ENCODE measurements at regions not wholly inside any gene's neighbourhood (a gene's known extent, or its start where the extent isn't known, plus 50 kb on each side); places are given as distances from the start of the nearest gene placed in this dataset.

- Histone ChIP-seq H3K27me3 (ENCODE audit: control insufficient read depth in 3 of 3, insufficient read depth in 3 of 3, low read length in 3 of 3) (no peaks in the 10 kb centered on the region), H3K36me3 (ENCODE audit: control insufficient read depth in 3 of 3, insufficient read depth in 3 of 3, low read length in 3 of 3) (no peaks in the 10 kb centered on the region)
Measured at GRCh38 chr12:128150961-128151360, 116.0 kb upstream of the TMEM132C start.

GRCh38 chr12:128155571-128155970 is 111.4 kb upstream of the TMEM132C start:
- H3K4me1 ChIP-seq (ENCODE audit: control insufficient read depth in 3 of 3, insufficient read depth in 3 of 3, low read length in 3 of 3): no peaks in the 10 kb centered on the region
- H3K9me3 ChIP-seq (ENCODE audit: control insufficient read depth in 3 of 3, low read length in 3 of 3): peaks cover 0 to 3% (median 0%) of the 10 kb centered on the region in 3 donors
- no peaks in the 10 kb centered on the region for H3K36me3 ChIP-seq (ENCODE audit: control insufficient read depth in 3 of 3, insufficient read depth in 3 of 3, low read length in 3 of 3)
- H3K27ac ChIP-seq (ENCODE audit: low read depth, low read length): no peak overlapping the region
- no peaks in the 10 kb centered on the region for H3K27me3 ChIP-seq (ENCODE audit: control insufficient read depth in 3 of 3, insufficient read depth in 3 of 3, low read length in 3 of 3)
- H3K4me3 ChIP-seq (ENCODE audit: low read length in 3 of 3): no peak overlapping the region
- H3K9ac ChIP-seq (ENCODE audit: low read depth in 1 of 3, low read length in 3 of 3): no peak overlapping the region

More at GRCh38 chr12:128150961-128151360, 116.0 kb upstream of the TMEM132C start:
- Histone ChIP-seq H3K27ac (ENCODE audit: low read depth, low read length) (no peak overlapping the region), H3K4me3 (ENCODE audit: low read length in 3 of 3) (no peak overlapping the region), H3K9ac (ENCODE audit: low read depth in 1 of 3, low read length in 3 of 3) (no peak overlapping the region), H3K4me1 (ENCODE audit: control insufficient read depth in 3 of 3, insufficient read depth in 3 of 3, low read length in 3 of 3) (no peaks in the 10 kb centered on the region), H3K9me3 (ENCODE audit: control insufficient read depth in 3 of 3, low read length in 3 of 3) (no peaks in the 10 kb centered on the region)

DNA sequence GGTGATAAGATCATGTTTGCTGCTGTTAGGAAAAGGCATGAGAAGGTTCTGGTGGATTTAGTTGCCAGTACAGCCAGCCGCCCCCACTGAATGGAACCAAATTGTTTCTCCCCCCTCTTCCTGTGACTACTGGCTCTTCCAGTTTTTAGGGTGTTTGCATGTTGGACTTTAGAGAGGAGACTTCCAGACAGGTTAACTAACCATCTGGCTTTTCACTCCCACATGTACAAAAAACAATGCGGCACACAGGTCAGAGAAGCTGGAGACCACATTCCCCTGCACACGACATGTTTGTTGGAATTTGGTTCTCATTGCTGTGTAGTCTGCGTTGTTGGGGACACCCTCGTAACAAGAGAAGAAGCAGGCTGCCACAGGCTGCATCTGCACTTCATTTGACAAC is 103.9 kb upstream of the TMEM132C start:
- no peak overlapping the region for H3K9ac ChIP-seq (ENCODE audit: low read depth in 1 of 3, low read length in 3 of 3)
- H3K27ac ChIP-seq (ENCODE audit: low read depth, low read length): no peak overlapping the region
- H3K4me3 ChIP-seq (ENCODE audit: low read length in 3 of 3): no peak overlapping the region
- no peaks in the 10 kb centered on the region for H3K9me3 ChIP-seq (ENCODE audit: control insufficient read depth in 3 of 3, low read length in 3 of 3)
- H3K27me3 ChIP-seq (ENCODE audit: control insufficient read depth in 3 of 3, insufficient read depth in 3 of 3, low read length in 3 of 3): no peaks in the 10 kb centered on the region
- H3K4me1 ChIP-seq (ENCODE audit: control insufficient read depth in 3 of 3, insufficient read depth in 3 of 3, low read length in 3 of 3): no peaks in the 10 kb centered on the region
- H3K36me3 ChIP-seq (ENCODE audit: control insufficient read depth in 3 of 3, insufficient read depth in 3 of 3, low read length in 3 of 3): no peaks in the 10 kb centered on the region

DNA sequence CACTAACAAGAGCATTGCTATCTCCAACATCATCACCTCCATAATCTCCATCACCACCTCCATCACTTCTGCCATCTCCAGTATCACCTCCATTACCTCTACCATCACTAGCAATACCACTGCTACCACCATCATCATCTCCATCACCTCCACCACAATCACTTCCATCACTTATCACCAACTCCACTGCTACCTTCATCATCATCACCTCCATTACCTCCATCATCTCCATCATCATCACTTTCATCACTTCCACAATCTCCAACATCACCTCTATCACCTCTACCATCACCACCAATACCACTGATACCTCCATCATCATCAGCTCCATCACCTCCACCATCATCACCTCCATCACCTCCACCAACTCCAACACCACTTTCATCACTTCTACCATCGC is 102.4 kb upstream of the TMEM132C start:
- Histone ChIP-seq H3K4me1 (ENCODE audit: control insufficient read depth in 3 of 3, insufficient read depth in 3 of 3, low read length in 3 of 3) (no peaks in the 10 kb centered on the region), H3K27ac (ENCODE audit: low read depth, low read length) (no peak overlapping the region), H3K4me3 (ENCODE audit: low read length in 3 of 3) (no peak overlapping the region), H3K9ac (ENCODE audit: low read depth in 1 of 3, low read length in 3 of 3) (no peak overlapping the region), H3K27me3 (ENCODE audit: control insufficient read depth in 3 of 3, insufficient read depth in 3 of 3, low read length in 3 of 3) (no peaks in the 10 kb centered on the region), H3K36me3 (ENCODE audit: control insufficient read depth in 3 of 3, insufficient read depth in 3 of 3, low read length in 3 of 3) (no peaks in the 10 kb centered on the region), H3K9me3 (ENCODE audit: control insufficient read depth in 3 of 3, low read length in 3 of 3) (no peaks in the 10 kb centered on the region)

- Histone ChIP-seq H3K9ac (ENCODE audit: low read depth in 1 of 3, low read length in 3 of 3) (no peak overlapping the region), H3K9me3 (ENCODE audit: control insufficient read depth in 3 of 3, low read length in 3 of 3) (no peaks in the 10 kb centered on the region), H3K36me3 (ENCODE audit: control insufficient read depth in 3 of 3, insufficient read depth in 3 of 3, low read length in 3 of 3) (no peaks in the 10 kb centered on the region), H3K27ac (ENCODE audit: low read depth, low read length) (no peak overlapping the region), H3K4me3 (ENCODE audit: low read length in 3 of 3) (no peak overlapping the region), H3K27me3 (ENCODE audit: control insufficient read depth in 3 of 3, insufficient read depth in 3 of 3, low read length in 3 of 3) (no peaks in the 10 kb centered on the region), H3K4me1 (ENCODE audit: control insufficient read depth in 3 of 3, insufficient read depth in 3 of 3, low read length in 3 of 3) (no peaks in the 10 kb centered on the region)
Measured at GRCh38 chr12:128165387-128165786, 101.6 kb upstream of the TMEM132C start.

DNA sequence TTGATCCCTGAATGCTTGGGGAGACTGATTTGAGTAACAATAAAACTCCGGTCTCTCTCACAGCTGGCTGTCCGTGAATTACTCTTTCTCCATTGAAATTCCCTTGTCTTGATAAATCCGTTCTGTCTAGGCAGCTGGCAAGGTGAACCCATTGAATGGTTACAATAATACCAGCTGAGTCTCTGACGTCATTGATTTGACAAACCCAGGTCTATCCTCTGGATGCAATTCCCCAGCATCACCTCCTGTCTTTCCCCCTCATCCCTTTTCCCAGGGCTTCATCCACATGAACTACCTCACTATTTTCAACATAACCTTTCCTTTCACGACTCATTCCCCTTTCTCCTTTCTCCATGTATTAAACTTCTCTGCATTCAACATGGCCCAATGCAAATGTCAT is 98.7 kb upstream of the TMEM132C start:
- H3K4me3 ChIP-seq (ENCODE audit: low read length in 3 of 3): no peak overlapping the region
- no peaks in the 10 kb centered on the region for H3K4me1 ChIP-seq (ENCODE audit: control insufficient read depth in 3 of 3, insufficient read depth in 3 of 3, low read length in 3 of 3)
- no peaks in the 10 kb centered on the region for H3K36me3 ChIP-seq (ENCODE audit: control insufficient read depth in 3 of 3, insufficient read depth in 3 of 3, low read length in 3 of 3)

DNA sequence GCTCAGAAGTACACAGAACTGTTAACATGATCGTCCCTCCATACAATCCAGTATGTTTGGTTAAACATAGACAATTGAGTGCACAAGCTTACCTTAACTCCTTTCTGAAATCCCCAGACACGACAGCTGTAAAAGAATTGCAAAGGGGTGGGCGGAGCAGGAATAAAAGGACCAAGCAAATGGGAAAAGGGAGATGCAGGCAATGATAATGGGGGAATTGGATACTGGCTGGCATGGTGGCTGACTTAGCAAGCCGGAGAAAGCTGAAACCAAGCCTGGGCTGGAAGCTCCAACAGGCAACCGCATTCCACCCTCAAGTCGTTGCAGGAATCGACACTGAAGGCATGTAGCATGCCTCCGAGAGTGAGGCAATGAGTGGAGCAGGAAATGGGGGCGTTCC is 96.8 kb upstream of the TMEM132C start:
- no peaks in the 10 kb centered on the region for H3K4me1 ChIP-seq (ENCODE audit: control insufficient read depth in 3 of 3, insufficient read depth in 3 of 3, low read length in 3 of 3)
- H3K27me3 ChIP-seq (ENCODE audit: control insufficient read depth in 3 of 3, insufficient read depth in 3 of 3, low read length in 3 of 3): no peaks in the 10 kb centered on the region
- no peaks in the 10 kb centered on the region for H3K36me3 ChIP-seq (ENCODE audit: control insufficient read depth in 3 of 3, insufficient read depth in 3 of 3, low read length in 3 of 3)
- no peak overlapping the region for H3K9ac ChIP-seq (ENCODE audit: low read depth in 1 of 3, low read length in 3 of 3)
- no peak overlapping the region for H3K4me3 ChIP-seq (ENCODE audit: low read length in 3 of 3)
- no peaks in the 10 kb centered on the region for H3K9me3 ChIP-seq (ENCODE audit: control insufficient read depth in 3 of 3, low read length in 3 of 3)
- no peak overlapping the region for H3K27ac ChIP-seq (ENCODE audit: low read depth, low read length)

More for the DNA sequence above, 98.7 kb upstream of the TMEM132C start:
- Histone ChIP-seq H3K9me3 (ENCODE audit: control insufficient read depth in 3 of 3, low read length in 3 of 3) (no peaks in the 10 kb centered on the region), H3K9ac (ENCODE audit: low read depth in 1 of 3, low read length in 3 of 3) (no peak overlapping the region), H3K27me3 (ENCODE audit: control insufficient read depth in 3 of 3, insufficient read depth in 3 of 3, low read length in 3 of 3) (no peaks in the 10 kb centered on the region), H3K27ac (ENCODE audit: low read depth, low read length) (no peak overlapping the region)

DNA sequence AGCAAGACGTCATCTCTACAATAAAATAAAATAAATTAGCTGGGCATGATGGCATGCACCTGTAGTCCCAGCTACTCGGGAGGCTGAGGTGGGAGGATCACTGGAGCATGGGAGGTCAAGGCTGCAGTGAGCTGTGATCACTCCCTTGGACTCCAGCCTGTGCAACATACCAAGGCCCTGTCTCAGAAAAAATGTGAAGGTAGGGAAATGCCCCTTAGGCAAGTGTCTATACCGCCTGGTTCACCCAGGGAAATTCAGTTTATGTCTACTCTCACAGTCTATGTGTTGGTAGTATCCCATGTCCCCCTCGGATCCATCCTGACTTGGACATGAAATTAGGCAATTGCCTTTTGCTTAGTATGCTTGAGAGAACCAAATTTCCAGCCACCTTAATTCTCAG is 88.4 kb upstream of the TMEM132C start:
- Histone ChIP-seq H3K4me3 (ENCODE audit: low read length in 3 of 3) (no peak overlapping the region), H3K9ac (ENCODE audit: low read depth in 1 of 3, low read length in 3 of 3) (no peak overlapping the region), H3K4me1 (ENCODE audit: control insufficient read depth in 3 of 3, insufficient read depth in 3 of 3, low read length in 3 of 3) (no peaks in the 10 kb centered on the region), H3K36me3 (ENCODE audit: control insufficient read depth in 3 of 3, insufficient read depth in 3 of 3, low read length in 3 of 3) (no peaks in the 10 kb centered on the region), H3K9me3 (ENCODE audit: control insufficient read depth in 3 of 3, low read length in 3 of 3) (no peaks in the 10 kb centered on the region), H3K27ac (ENCODE audit: low read depth, low read length) (no peak overlapping the region), H3K27me3 (ENCODE audit: control insufficient read depth in 3 of 3, insufficient read depth in 3 of 3, low read length in 3 of 3) (no peaks in the 10 kb centered on the region)

GRCh38 chr12:128178966-128179365 is 88.0 kb upstream of the TMEM132C start:
- H3K9me3 ChIP-seq (ENCODE audit: control insufficient read depth in 3 of 3, low read length in 3 of 3): no peaks in the 10 kb centered on the region
- no peak overlapping the region for H3K9ac ChIP-seq (ENCODE audit: low read depth in 1 of 3, low read length in 3 of 3)
- no peak overlapping the region for H3K27ac ChIP-seq (ENCODE audit: low read depth, low read length)
- H3K4me3 ChIP-seq (ENCODE audit: low read length in 3 of 3): no peak overlapping the region
- H3K36me3 ChIP-seq (ENCODE audit: control insufficient read depth in 3 of 3, insufficient read depth in 3 of 3, low read length in 3 of 3): no peaks in the 10 kb centered on the region
- H3K4me1 ChIP-seq (ENCODE audit: control insufficient read depth in 3 of 3, insufficient read depth in 3 of 3, low read length in 3 of 3): no peaks in the 10 kb centered on the region
- no peaks in the 10 kb centered on the region for H3K27me3 ChIP-seq (ENCODE audit: control insufficient read depth in 3 of 3, insufficient read depth in 3 of 3, low read length in 3 of 3)

DNA sequence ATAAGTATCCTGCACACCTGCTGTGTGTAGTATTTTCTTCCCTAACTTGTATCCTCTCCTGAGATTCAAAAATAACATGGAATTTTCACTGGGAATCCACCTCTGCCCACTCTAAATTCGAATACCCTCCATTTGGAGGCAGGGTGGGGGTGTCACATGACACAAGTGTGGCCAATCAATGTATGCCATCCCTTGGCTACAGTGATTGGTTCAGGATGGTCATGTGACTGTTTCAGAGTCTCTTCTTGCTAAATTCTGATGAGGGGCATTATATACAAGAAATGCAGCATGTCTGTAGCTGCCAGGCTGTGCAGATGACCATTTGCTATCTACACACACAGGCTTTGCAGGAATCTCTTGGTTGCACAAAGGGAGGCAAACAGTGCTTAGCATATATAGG is 86.8 kb upstream of the TMEM132C start:
- Histone ChIP-seq H3K4me3 (ENCODE audit: low read length in 3 of 3) (no peak overlapping the region), H3K9me3 (ENCODE audit: control insufficient read depth in 3 of 3, low read length in 3 of 3) (peaks cover 0 to 2% (median 0%) of the 10 kb centered on the region in 3 donors), H3K27me3 (ENCODE audit: control insufficient read depth in 3 of 3, insufficient read depth in 3 of 3, low read length in 3 of 3) (no peaks in the 10 kb centered on the region), H3K36me3 (ENCODE audit: control insufficient read depth in 3 of 3, insufficient read depth in 3 of 3, low read length in 3 of 3) (no peaks in the 10 kb centered on the region), H3K27ac (ENCODE audit: low read depth, low read length) (no peak overlapping the region), H3K9ac (ENCODE audit: low read depth in 1 of 3, low read length in 3 of 3) (no peak overlapping the region), H3K4me1 (ENCODE audit: control insufficient read depth in 3 of 3, insufficient read depth in 3 of 3, low read length in 3 of 3) (no peaks in the 10 kb centered on the region)

GRCh38 chr12:128190052-128190451 is 76.9 kb upstream of the TMEM132C start:
- no peak overlapping the region for H3K9ac ChIP-seq (ENCODE audit: low read depth in 1 of 3, low read length in 3 of 3)
- H3K4me1 ChIP-seq (ENCODE audit: control insufficient read depth in 3 of 3, insufficient read depth in 3 of 3, low read length in 3 of 3): no peaks in the 10 kb centered on the region
- H3K27me3 ChIP-seq (ENCODE audit: control insufficient read depth in 3 of 3, insufficient read depth in 3 of 3, low read length in 3 of 3): no peaks in the 10 kb centered on the region
- H3K9me3 ChIP-seq (ENCODE audit: control insufficient read depth in 3 of 3, low read length in 3 of 3): no peaks in the 10 kb centered on the region
- no peaks in the 10 kb centered on the region for H3K36me3 ChIP-seq (ENCODE audit: control insufficient read depth in 3 of 3, insufficient read depth in 3 of 3, low read length in 3 of 3)
- no peak overlapping the region for H3K4me3 ChIP-seq (ENCODE audit: low read length in 3 of 3)
- no peak overlapping the region for H3K27ac ChIP-seq (ENCODE audit: low read depth, low read length)

Data from skeletal muscle tissue (tissue), 3 donors.